Liver (tissue), 3 donors: ENCODE measurements at regions not wholly inside any gene's neighbourhood (a gene's known extent, or its start where the extent isn't known, plus 50 kb on each side); places are given as distances from the start of the nearest gene placed in this dataset.

Experiments
- JUND ChIP-seq, 2 donors: IDR thresholded peaks; 2 replicates each; pipeline ENCODE4 v1.6.1; 2016; ENCODE audit warnings: antibody characterized with exemption in 2 of 2
- SP1 ChIP-seq: IDR thresholded peaks from 2 replicates; pipeline ENCODE4 v1.6.1; 2018; ENCODE audit warnings: antibody characterized with exemption, mild to moderate bottlenecking
- YY1 ChIP-seq: IDR thresholded peaks from 2 replicates; pipeline ENCODE4 v1.6.1; 2016; ENCODE audit warnings: antibody characterized with exemption, mild to moderate bottlenecking
- TF ChIP-seq, protein P1 (sequence below): fragments of 150-350 bp; IDR thresholded peaks from 2 replicates; pipeline ENCODE4 v1.5.1; 2017; ENCODE audit warnings: improper control_type of control experiment, low read depth, low read length; ENCODE audit not compliant: missing input control
- TF ChIP-seq, protein P2 (sequence below): IDR thresholded peaks from 2 replicates; pipeline ENCODE4 v1.6.1; 2016; ENCODE audit warnings: antibody characterized with exemption
- donor health status: healthy.
- donor health status: healthy.

DNA sequence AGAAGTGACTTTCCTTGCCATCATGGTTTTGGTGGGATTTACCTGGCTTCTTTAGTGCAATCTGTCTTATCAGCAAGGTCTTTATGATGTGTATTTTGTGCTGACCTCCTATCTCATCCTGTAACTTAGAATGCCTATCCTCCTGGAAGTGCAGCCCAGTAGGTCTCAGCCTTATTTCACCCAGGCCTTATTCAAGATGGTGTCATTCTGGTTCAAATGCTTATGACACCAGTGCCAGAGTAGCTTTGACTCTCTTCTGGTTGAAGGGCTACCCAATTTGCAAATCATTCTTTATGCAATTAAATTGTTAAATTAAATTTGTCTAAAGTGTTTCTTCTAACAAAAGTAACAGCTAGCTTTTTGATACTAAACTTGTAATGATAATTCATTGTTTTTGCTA is 58.8 kb upstream of the PRDM9 start:
- TF ChIP-seq, protein P1, sequence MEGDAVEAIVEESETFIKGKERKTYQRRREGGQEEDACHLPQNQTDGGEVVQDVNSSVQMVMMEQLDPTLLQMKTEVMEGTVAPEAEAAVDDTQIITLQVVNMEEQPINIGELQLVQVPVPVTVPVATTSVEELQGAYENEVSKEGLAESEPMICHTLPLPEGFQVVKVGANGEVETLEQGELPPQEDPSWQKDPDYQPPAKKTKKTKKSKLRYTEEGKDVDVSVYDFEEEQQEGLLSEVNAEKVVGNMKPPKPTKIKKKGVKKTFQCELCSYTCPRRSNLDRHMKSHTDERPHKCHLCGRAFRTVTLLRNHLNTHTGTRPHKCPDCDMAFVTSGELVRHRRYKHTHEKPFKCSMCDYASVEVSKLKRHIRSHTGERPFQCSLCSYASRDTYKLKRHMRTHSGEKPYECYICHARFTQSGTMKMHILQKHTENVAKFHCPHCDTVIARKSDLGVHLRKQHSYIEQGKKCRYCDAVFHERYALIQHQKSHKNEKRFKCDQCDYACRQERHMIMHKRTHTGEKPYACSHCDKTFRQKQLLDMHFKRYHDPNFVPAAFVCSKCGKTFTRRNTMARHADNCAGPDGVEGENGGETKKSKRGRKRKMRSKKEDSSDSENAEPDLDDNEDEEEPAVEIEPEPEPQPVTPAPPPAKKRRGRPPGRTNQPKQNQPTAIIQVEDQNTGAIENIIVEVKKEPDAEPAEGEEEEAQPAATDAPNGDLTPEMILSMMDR: no peak
- TF ChIP-seq SP1 (no peak), JUND (IDR thresholded peaks at IDR 0.05) (no peak), YY1 (no peak)
- TF ChIP-seq, protein P2, sequence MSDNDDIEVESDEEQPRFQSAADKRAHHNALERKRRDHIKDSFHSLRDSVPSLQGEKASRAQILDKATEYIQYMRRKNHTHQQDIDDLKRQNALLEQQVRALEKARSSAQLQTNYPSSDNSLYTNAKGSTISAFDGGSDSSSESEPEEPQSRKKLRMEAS: no peak
